ENCODE measurements at regions not wholly inside any gene's neighbourhood (a gene's known extent, or its start where the extent isn't known, plus 50 kb on each side); places are given as distances from the start of the nearest gene placed in this dataset.

GRCh38 chr9:13756943-13757342, 477.5 kb upstream of the MPDZ start:
- no peak overlapping the region for H3K4me2 ChIP-seq (ENCODE audit: low read length)
- no peaks in the 10 kb centered on the region for H4K20me1 ChIP-seq (ENCODE audit: insufficient read depth, low read length)
- no peaks in the 10 kb centered on the region for H3K36me3 ChIP-seq (replicated peaks; ENCODE audit: low read depth, low read length)
- no peaks in the 10 kb centered on the region for H3K27me3 ChIP-seq (ENCODE audit: low read depth, low read length)
- TF ChIP-seq CTCF (IDR thresholded peaks at IDR 0.05; ENCODE audit: low read depth, low read length): no peak
- no peak for TF ChIP-seq EZH2phosphoT487 (IDR thresholded peaks at IDR 0.05; ENCODE audit: low read depth)
- H2AFZ ChIP-seq (ENCODE audit: low read depth, low read length): no peak overlapping the region
- H3K4me1 ChIP-seq (ENCODE audit: low read length): no peaks in the 10 kb centered on the region
- no peak overlapping the region for H3K9ac ChIP-seq (ENCODE audit: low read length)
- no peak overlapping the region for H3K27ac ChIP-seq (ENCODE audit: low read length)
- no peaks in the 10 kb centered on the region for H3K79me2 ChIP-seq (ENCODE audit: low read length)
- H3K4me3 ChIP-seq (ENCODE audit: low read length): no peak overlapping the region
- no peaks in the 10 kb centered on the region for H3K9me3 ChIP-seq (ENCODE audit: insufficient read depth, low read length)

GRCh38 chr9:13755551-13755950, 476.1 kb upstream of the MPDZ start:
- Histone ChIP-seq H3K27me3 (ENCODE audit: low read depth, low read length) (no peaks in the 10 kb centered on the region), H3K4me2 (ENCODE audit: low read length) (no peak overlapping the region), H3K9ac (ENCODE audit: low read length) (no peak overlapping the region), H3K79me2 (ENCODE audit: low read length) (no peaks in the 10 kb centered on the region), H3K4me3 (ENCODE audit: low read length) (no peak overlapping the region), H2AFZ (ENCODE audit: low read depth, low read length) (no peak overlapping the region), H3K4me1 (ENCODE audit: low read length) (no peaks in the 10 kb centered on the region), H4K20me1 (ENCODE audit: insufficient read depth, low read length) (no peaks in the 10 kb centered on the region), H3K27ac (ENCODE audit: low read length) (no peak overlapping the region), H3K9me3 (ENCODE audit: insufficient read depth, low read length) (no peaks in the 10 kb centered on the region), H3K36me3 (replicated peaks; ENCODE audit: low read depth, low read length) (no peaks in the 10 kb centered on the region)
- TF ChIP-seq EZH2phosphoT487 (IDR thresholded peaks at IDR 0.05; ENCODE audit: low read depth) (no peak), CTCF (IDR thresholded peaks at IDR 0.05; ENCODE audit: low read depth, low read length) (no peak)

GRCh38 chr9:13750639-13751038, 471.1 kb upstream of the MPDZ start:
- Histone ChIP-seq H3K4me3 (ENCODE audit: low read length) (no peak overlapping the region), H4K20me1 (ENCODE audit: insufficient read depth, low read length) (no peaks in the 10 kb centered on the region), H3K79me2 (ENCODE audit: low read length) (no peaks in the 10 kb centered on the region), H3K4me1 (ENCODE audit: low read length) (no peaks in the 10 kb centered on the region), H3K9me3 (ENCODE audit: insufficient read depth, low read length) (no peaks in the 10 kb centered on the region), H3K4me2 (ENCODE audit: low read length) (no peak overlapping the region), H3K27ac (ENCODE audit: low read length) (no peak overlapping the region), H3K36me3 (replicated peaks; ENCODE audit: low read depth, low read length) (no peaks in the 10 kb centered on the region), H2AFZ (ENCODE audit: low read depth, low read length) (no peak overlapping the region), H3K27me3 (ENCODE audit: low read depth, low read length) (no peaks in the 10 kb centered on the region), H3K9ac (ENCODE audit: low read length) (no peak overlapping the region)
- TF ChIP-seq CTCF (IDR thresholded peaks at IDR 0.05; ENCODE audit: low read depth, low read length) (no peak), EZH2phosphoT487 (IDR thresholded peaks at IDR 0.05; ENCODE audit: low read depth) (no peak)

- Histone ChIP-seq H3K79me2 (ENCODE audit: low read length) (no peaks in the 10 kb centered on the region), H3K27ac (ENCODE audit: low read length) (no peak overlapping the region), H3K9me3 (ENCODE audit: insufficient read depth, low read length) (no peaks in the 10 kb centered on the region), H3K4me1 (ENCODE audit: low read length) (no peaks in the 10 kb centered on the region), H3K9ac (ENCODE audit: low read length) (no peak overlapping the region), H4K20me1 (ENCODE audit: insufficient read depth, low read length) (no peaks in the 10 kb centered on the region), H2AFZ (ENCODE audit: low read depth, low read length) (no peak overlapping the region), H3K27me3 (ENCODE audit: low read depth, low read length) (no peaks in the 10 kb centered on the region), H3K4me3 (ENCODE audit: low read length) (no peak overlapping the region), H3K36me3 (replicated peaks; ENCODE audit: low read depth, low read length) (no peaks in the 10 kb centered on the region), H3K4me2 (ENCODE audit: low read length) (no peak overlapping the region)
- TF ChIP-seq CTCF (IDR thresholded peaks at IDR 0.05; ENCODE audit: low read depth, low read length) (no peak), EZH2phosphoT487 (IDR thresholded peaks at IDR 0.05; ENCODE audit: low read depth) (no peak)
Measured at GRCh38 chr9:13750061-13750460, 470.6 kb upstream of the MPDZ start.

Measured in OCI-LY3 (cell line).